Body of pancreas (tissue), 4 donors: ENCODE measurements at regions not wholly inside any gene's neighbourhood (a gene's known extent, or its start where the extent isn't known, plus 50 kb on each side); places are given as distances from the start of the nearest gene placed in this dataset.

Experiments
- POLR2A ChIP-seq, 3 donors: fragments of 450-650 bp; IDR thresholded peaks; one replicate each; pipeline ENCODE4 v1.6.1; 2016; ENCODE audit warnings: antibody characterized with exemption in 3 of 3, mild to moderate bottlenecking in 2 of 3
- TF ChIP-seq, protein P1 (sequence below), 7 experiments: fragments of 450-650 bp in 4 of 7; fragments of 200-600 bp in 3 of 7; sonication (generic) in 3 of 7; IDR thresholded peaks; one replicate each; pipeline ENCODE4 v1.5.1; 2016 to 2019; ENCODE audit warnings: antibody characterized with exemption in 7 of 7

DNA sequence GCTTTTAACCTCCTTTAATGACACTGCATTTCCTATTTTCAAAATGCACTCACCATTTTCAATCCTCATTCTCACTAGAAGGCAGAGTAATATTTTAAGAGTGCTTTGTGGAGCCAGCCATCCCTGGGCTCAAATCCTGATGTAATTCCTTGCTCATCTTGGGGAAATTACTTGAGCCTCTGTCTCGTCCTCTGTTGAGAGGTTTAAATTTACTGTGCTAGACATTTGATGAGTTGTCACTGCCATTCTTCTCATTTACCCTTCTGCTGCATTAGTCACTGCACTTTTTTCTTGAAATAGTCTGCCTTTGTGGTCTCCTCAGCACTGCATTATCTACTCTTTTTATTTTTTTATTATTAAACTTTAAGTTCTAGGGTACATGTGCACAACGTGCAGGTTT is 150.0 kb upstream of the HDDC2 start:
- TF ChIP-seq, protein P1, sequence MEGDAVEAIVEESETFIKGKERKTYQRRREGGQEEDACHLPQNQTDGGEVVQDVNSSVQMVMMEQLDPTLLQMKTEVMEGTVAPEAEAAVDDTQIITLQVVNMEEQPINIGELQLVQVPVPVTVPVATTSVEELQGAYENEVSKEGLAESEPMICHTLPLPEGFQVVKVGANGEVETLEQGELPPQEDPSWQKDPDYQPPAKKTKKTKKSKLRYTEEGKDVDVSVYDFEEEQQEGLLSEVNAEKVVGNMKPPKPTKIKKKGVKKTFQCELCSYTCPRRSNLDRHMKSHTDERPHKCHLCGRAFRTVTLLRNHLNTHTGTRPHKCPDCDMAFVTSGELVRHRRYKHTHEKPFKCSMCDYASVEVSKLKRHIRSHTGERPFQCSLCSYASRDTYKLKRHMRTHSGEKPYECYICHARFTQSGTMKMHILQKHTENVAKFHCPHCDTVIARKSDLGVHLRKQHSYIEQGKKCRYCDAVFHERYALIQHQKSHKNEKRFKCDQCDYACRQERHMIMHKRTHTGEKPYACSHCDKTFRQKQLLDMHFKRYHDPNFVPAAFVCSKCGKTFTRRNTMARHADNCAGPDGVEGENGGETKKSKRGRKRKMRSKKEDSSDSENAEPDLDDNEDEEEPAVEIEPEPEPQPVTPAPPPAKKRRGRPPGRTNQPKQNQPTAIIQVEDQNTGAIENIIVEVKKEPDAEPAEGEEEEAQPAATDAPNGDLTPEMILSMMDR (IDR thresholded peaks at IDR 0.05) = no peak
- TF ChIP-seq POLR2A (IDR thresholded peaks at IDR 0.05) = no peak
